ENCODE measurements at regions not wholly inside any gene's neighbourhood (a gene's known extent, or its start where the extent isn't known, plus 50 kb on each side); places are given as distances from the start of the nearest gene placed in this dataset.

DNA sequence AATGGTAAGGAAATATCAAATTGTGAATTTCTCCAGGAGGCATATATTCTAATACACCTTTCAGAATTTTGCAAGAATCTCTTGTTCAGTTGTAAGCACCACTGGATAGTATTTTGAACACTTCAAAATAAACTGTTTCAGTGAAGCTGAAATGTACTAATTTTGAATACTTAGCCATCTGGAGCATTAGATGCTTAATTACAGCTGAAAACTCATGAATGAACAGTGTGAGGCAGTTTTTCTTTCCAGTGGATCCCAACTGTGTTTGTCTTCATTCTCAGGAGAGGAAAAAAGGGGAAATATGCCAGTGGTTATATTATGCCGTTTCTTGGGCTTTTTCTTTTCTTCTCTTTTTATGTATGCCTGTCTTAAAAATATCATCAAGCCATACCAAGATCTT is 306.0 kb upstream of the SEMA6A start:
- TF ChIP-seq, protein P1, sequence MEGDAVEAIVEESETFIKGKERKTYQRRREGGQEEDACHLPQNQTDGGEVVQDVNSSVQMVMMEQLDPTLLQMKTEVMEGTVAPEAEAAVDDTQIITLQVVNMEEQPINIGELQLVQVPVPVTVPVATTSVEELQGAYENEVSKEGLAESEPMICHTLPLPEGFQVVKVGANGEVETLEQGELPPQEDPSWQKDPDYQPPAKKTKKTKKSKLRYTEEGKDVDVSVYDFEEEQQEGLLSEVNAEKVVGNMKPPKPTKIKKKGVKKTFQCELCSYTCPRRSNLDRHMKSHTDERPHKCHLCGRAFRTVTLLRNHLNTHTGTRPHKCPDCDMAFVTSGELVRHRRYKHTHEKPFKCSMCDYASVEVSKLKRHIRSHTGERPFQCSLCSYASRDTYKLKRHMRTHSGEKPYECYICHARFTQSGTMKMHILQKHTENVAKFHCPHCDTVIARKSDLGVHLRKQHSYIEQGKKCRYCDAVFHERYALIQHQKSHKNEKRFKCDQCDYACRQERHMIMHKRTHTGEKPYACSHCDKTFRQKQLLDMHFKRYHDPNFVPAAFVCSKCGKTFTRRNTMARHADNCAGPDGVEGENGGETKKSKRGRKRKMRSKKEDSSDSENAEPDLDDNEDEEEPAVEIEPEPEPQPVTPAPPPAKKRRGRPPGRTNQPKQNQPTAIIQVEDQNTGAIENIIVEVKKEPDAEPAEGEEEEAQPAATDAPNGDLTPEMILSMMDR (IDR thresholded peaks at IDR 0.05; ENCODE audit: low read depth, low read length), result no peak
- no peak for TF ChIP-seq EZH2phosphoT487 (IDR thresholded peaks at IDR 0.05; ENCODE audit: low read depth)

All from OCI-LY3 (cell line).